Gastroesophageal sphincter (tissue), 3 donors: ENCODE measurements at regions not wholly inside any gene's neighbourhood (a gene's known extent, or its start where the extent isn't known, plus 50 kb on each side); places are given as distances from the start of the nearest gene placed in this dataset.

Experiments
- CTCF ChIP-seq, 4 experiments: fragments of 200-600 bp in 2 of 4; fragments of 450-650 bp in 2 of 4; sonication (generic) in 1 of 4; IDR thresholded peaks; one replicate each; pipeline ENCODE4 v1.5.1; 2017 to 2019; ENCODE audit warnings: antibody characterized with exemption in 4 of 4, mild to moderate bottlenecking in 2 of 4, moderate library complexity in 2 of 4
- EP300 ChIP-seq: sonication (generic); formaldehyde crosslinking; IDR thresholded peaks from one replicate; pipeline ENCODE4 v1.6.1; 2017; ENCODE audit warnings: antibody characterized with exemption, mild to moderate bottlenecking
- POLR2A ChIP-seq, 2 donors: fragments of 450-650 bp; IDR thresholded peaks; one replicate each; pipeline ENCODE4 v1.6.1; 2017; ENCODE audit warnings: antibody characterized with exemption in 2 of 2, mild to moderate bottlenecking in 2 of 2, moderate library complexity in 1 of 2

GRCh38 chr1:194047206-194047605 lies 860.8 kb upstream of the B3GALT2 start:
- TF ChIP-seq CTCF (IDR thresholded peaks at IDR 0.05) (no peak), POLR2A (IDR thresholded peaks at IDR 0.05) (no peak), EP300 (no peak)
